Middle frontal gyrus (tissue), 1 donor: ENCODE measurements at regions not wholly inside any gene's neighbourhood (a gene's known extent, or its start where the extent isn't known, plus 50 kb on each side); places are given as distances from the start of the nearest gene placed in this dataset.

Source experiments
- DNase-seq: peaks from one replicate; pipeline ENCODE4 v3.0.0-alpha.2; 2015; ENCODE audit warnings: low spot score; ENCODE audit errors: extremely low spot score

- DNase-seq, result no peak
Measured at GRCh38 chr2:121131375-121131774, 153.6 kb downstream of the TFCP2L1 start.

- DNase-seq, result no peak
Measured at GRCh38 chr2:121132054-121132761, 152.8 kb downstream of the TFCP2L1 start.

- DNase-seq, result no peak
Measured at GRCh38 chr2:121132762-121133107, 152.3 kb downstream of the TFCP2L1 start.

GRCh38 chr2:121133551-121134319, 151.3 kb downstream of the TFCP2L1 start:
- DNase-seq, result no peak

- no peak for DNase-seq
Measured at GRCh38 chr2:121134728-121135127, 150.3 kb downstream of the TFCP2L1 start.

- DNase-seq, result no peak
Measured at GRCh38 chr2:121135168-121135853, 149.7 kb downstream of the TFCP2L1 start.

- DNase-seq, result no peak
Measured at GRCh38 chr2:121136323-121136722, 148.7 kb downstream of the TFCP2L1 start.

GRCh38 chr2:121137571-121137970, 147.4 kb downstream of the TFCP2L1 start:
- no peak for DNase-seq

- no peak for DNase-seq
Measured at GRCh38 chr2:121140734-121141133, 144.3 kb downstream of the TFCP2L1 start.

- no peak for DNase-seq
Measured at GRCh38 chr2:121142452-121142851, 142.6 kb downstream of the TFCP2L1 start.

- no peak for DNase-seq
Measured at GRCh38 chr2:121144111-121144510, 140.9 kb downstream of the TFCP2L1 start.

GRCh38 chr2:121146630-121147029, 138.4 kb downstream of the TFCP2L1 start:
- no peak for DNase-seq

- DNase-seq, result no peak
Measured at GRCh38 chr2:121147766-121148165, 137.2 kb downstream of the TFCP2L1 start.

- DNase-seq, result no peak
Measured at GRCh38 chr2:121148481-121148880, 136.5 kb downstream of the TFCP2L1 start.

- no peak for DNase-seq
Measured at GRCh38 chr2:121149384-121149783, 135.6 kb downstream of the TFCP2L1 start.

GRCh38 chr2:121150126-121150525, 134.9 kb downstream of the TFCP2L1 start:
- DNase-seq, result no peak

GRCh38 chr2:121150713-121151112, 134.3 kb downstream of the TFCP2L1 start:
- no peak for DNase-seq

GRCh38 chr2:121151311-121152109, 133.5 kb downstream of the TFCP2L1 start:
- no peak for DNase-seq

- DNase-seq, result no peak
Measured at GRCh38 chr2:121152861-121153260, 132.1 kb downstream of the TFCP2L1 start.

GRCh38 chr2:121153516-121153915, 131.5 kb downstream of the TFCP2L1 start:
- no peak for DNase-seq

- no peak for DNase-seq
Measured at GRCh38 chr2:121155502-121156056, 129.4 kb downstream of the TFCP2L1 start.
